ENCODE measurements at regions not wholly inside any gene's neighbourhood (a gene's known extent, or its start where the extent isn't known, plus 50 kb on each side); places are given as distances from the start of the nearest gene placed in this dataset.

DNA sequence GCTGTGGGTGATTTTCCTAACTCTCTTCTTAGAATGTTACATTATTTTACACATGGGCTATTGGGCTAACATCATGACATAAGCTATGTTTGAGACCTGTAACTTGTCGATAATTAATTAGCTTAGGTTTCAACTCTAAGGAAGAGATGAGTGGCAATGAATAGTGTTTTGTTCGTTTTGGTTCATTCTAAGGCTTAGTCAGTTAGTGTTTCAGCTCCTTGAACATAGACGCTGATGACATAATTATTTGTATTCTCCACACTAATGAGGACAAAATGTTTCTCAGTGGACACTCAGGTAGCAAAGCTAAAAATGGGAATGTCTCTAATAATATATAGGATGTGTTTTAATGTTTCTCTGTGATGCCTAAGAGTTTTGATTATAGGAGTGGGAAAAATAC is 401.9 kb downstream of the GATA3 start:
- no peak for TF ChIP-seq EZH2 (IDR thresholded peaks at IDR 0.05; ENCODE audit: low read length)
- TF ChIP-seq, protein P1, sequence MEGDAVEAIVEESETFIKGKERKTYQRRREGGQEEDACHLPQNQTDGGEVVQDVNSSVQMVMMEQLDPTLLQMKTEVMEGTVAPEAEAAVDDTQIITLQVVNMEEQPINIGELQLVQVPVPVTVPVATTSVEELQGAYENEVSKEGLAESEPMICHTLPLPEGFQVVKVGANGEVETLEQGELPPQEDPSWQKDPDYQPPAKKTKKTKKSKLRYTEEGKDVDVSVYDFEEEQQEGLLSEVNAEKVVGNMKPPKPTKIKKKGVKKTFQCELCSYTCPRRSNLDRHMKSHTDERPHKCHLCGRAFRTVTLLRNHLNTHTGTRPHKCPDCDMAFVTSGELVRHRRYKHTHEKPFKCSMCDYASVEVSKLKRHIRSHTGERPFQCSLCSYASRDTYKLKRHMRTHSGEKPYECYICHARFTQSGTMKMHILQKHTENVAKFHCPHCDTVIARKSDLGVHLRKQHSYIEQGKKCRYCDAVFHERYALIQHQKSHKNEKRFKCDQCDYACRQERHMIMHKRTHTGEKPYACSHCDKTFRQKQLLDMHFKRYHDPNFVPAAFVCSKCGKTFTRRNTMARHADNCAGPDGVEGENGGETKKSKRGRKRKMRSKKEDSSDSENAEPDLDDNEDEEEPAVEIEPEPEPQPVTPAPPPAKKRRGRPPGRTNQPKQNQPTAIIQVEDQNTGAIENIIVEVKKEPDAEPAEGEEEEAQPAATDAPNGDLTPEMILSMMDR (optimal IDR thresholded peaks at IDR 0.05 in 1 of 3, IDR thresholded peaks at IDR 0.05 in 1 of 3, conservative IDR thresholded peaks at IDR 0.05 in 1 of 3; ENCODE audit: extremely low read depth in 1 of 3, insufficient read depth in 2 of 3, low read length in 3 of 3): no peak
- no peak for DNase-seq (ENCODE audit: low read depth, low spot score)
- no peaks in the 10 kb centered on the region for H3K36me3 ChIP-seq (ENCODE audit: control insufficient read depth in 2 of 2, extremely low read depth in 1 of 2, insufficient read depth in 2 of 2, low read length in 2 of 2)
- H3K4me3 ChIP-seq (ENCODE audit: control insufficient read depth in 2 of 3, extremely low read depth in 1 of 3, insufficient read depth in 2 of 3, low read depth in 1 of 3, low read length in 3 of 3): no peak overlapping the region
- H3K79me2 ChIP-seq (ENCODE audit: control insufficient read depth, insufficient read depth, low read length): no peaks in the 10 kb centered on the region
- H4K20me1 ChIP-seq (ENCODE audit: control insufficient read depth, extremely low read depth, insufficient read depth, low read length): no peaks in the 10 kb centered on the region
- no peak overlapping the region for H2AFZ ChIP-seq (ENCODE audit: control insufficient read depth, low read length)
- no peaks in the 10 kb centered on the region for H3K27me3 ChIP-seq (ENCODE audit: control insufficient read depth, extremely low read depth, insufficient read depth, low read length)
- FAIRE-seq: no peak
- no peak overlapping the region for H3K27ac ChIP-seq (ENCODE audit: control insufficient read depth, insufficient read depth, low read length)
- dilution Hi-C loops (cut with MboI; ENCODE audit: extremely low pct_ligation_motif_present, low sequenced_read_pairs): no loop called here
- H3K9ac ChIP-seq (ENCODE audit: control insufficient read depth, extremely low read depth, insufficient read depth, low read length): no peak overlapping the region
- peaks cover 22% of the 10 kb centered on the region for H3K4me1 ChIP-seq (ENCODE audit: control insufficient read depth, extremely low read depth, insufficient read depth, low read length)
- H3K9me1 ChIP-seq (ENCODE audit: control insufficient read depth, extremely low read depth, insufficient read depth, low read length): no peaks in the 10 kb centered on the region
- no peaks in the 10 kb centered on the region for H3K9me3 ChIP-seq (ENCODE audit: control insufficient read depth, low read depth, low read length)
- no peak overlapping the region for H3K4me2 ChIP-seq (ENCODE audit: control insufficient read depth, extremely low read depth, insufficient read depth, low read depth, low read length)

DNA sequence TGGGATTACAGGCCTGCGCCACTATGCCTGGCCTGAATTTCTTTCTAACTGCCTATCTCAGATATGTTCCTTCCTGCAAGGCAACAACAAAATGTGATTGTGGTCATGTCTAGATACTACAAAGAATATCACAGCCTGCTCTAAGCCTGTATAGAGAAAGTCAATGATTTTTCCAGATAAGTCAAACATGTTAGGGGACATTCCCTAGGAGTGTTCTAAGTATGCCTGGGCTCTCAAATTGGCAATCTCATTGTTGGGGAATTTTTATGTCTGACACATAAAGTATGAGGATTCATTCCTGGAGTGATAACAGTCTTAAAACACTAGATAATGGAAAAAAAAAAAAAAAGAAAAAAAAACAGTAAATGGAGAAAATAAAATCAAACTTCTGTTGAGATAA is 406.1 kb downstream of the GATA3 start:
- dilution Hi-C loops (cut with MboI; ENCODE audit: extremely low pct_ligation_motif_present, low sequenced_read_pairs): no loop called here

More for the DNA sequence above, 406.1 kb downstream of the GATA3 start:
- Histone ChIP-seq H3K36me3 (ENCODE audit: control insufficient read depth in 2 of 2, extremely low read depth in 1 of 2, insufficient read depth in 2 of 2, low read length in 2 of 2) (no peaks in the 10 kb centered on the region), H2AFZ (ENCODE audit: control insufficient read depth, low read length) (no peak overlapping the region), H3K4me1 (ENCODE audit: control insufficient read depth, extremely low read depth, insufficient read depth, low read length) (peaks cover 11% of the 10 kb centered on the region), H3K9me1 (ENCODE audit: control insufficient read depth, extremely low read depth, insufficient read depth, low read length) (no peaks in the 10 kb centered on the region), H3K27ac (ENCODE audit: control insufficient read depth, insufficient read depth, low read length) (no peak overlapping the region), H3K79me2 (ENCODE audit: control insufficient read depth, insufficient read depth, low read length) (no peaks in the 10 kb centered on the region), H3K9ac (ENCODE audit: control insufficient read depth, extremely low read depth, insufficient read depth, low read length) (no peak overlapping the region), H3K4me2 (ENCODE audit: control insufficient read depth, extremely low read depth, insufficient read depth, low read depth, low read length) (no peak overlapping the region), H4K20me1 (ENCODE audit: control insufficient read depth, extremely low read depth, insufficient read depth, low read length) (no peaks in the 10 kb centered on the region), H3K9me3 (ENCODE audit: control insufficient read depth, low read depth, low read length) (no peaks in the 10 kb centered on the region), H3K27me3 (ENCODE audit: control insufficient read depth, extremely low read depth, insufficient read depth, low read length) (no peaks in the 10 kb centered on the region), H3K4me3 (ENCODE audit: control insufficient read depth in 2 of 3, extremely low read depth in 1 of 3, insufficient read depth in 2 of 3, low read depth in 1 of 3, low read length in 3 of 3) (no peak overlapping the region)
- FAIRE-seq (no peak), DNase-seq (ENCODE audit: low read depth, low spot score) (no peak)
- TF ChIP-seq, protein P1 (optimal IDR thresholded peaks at IDR 0.05 in 1 of 3, IDR thresholded peaks at IDR 0.05 in 1 of 3, conservative IDR thresholded peaks at IDR 0.05 in 1 of 3; ENCODE audit: extremely low read depth in 1 of 3, insufficient read depth in 2 of 3, low read length in 3 of 3): no peak
- TF ChIP-seq EZH2 (IDR thresholded peaks at IDR 0.05; ENCODE audit: low read length): no peak
